HG03442 (cell line): ENCODE measurements at regions not wholly inside any gene's neighbourhood (a gene's known extent, or its start where the extent isn't known, plus 50 kb on each side); places are given as distances from the start of the nearest gene placed in this dataset.
A peak's percentile ranks its signal among the peaks of the same experiment; 100 is the strongest.

Experiments used
- ATAC-seq: cut with Tn5 transposase; IDR thresholded peaks from one replicate; pipeline ENCODE4 v1.9.1; 2021; ENCODE audit warnings: mild to moderate bottlenecking, moderate library complexity; ENCODE audit not compliant: unreplicated experiment

- ATAC-seq: peak; percentile 69
Measured at GRCh38 chr3:31002730-31003129, 108.3 kb upstream of the GADL1 start.

- ATAC-seq: peak; percentile 41
Measured at GRCh38 chr3:31004025-31004678, 109.7 kb upstream of the GADL1 start.

DNA sequence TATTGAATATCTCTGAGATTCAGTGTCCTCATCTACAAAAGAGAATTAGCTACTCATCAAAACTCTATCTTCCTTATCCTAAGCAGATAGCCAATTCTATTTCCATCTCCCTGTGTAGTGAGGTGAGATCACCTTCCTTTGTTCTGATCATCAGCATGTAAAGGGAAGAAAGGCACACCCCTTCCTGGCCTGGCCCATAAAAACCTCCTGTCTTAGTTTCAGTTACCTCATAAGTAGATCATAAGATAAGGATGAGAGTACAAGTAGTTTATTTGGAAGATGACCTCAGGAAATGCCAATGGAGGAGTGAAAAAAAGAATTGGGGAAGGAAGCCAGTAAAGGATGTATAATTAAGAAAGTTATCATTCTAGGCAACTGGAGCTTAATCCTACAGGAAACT is 114.5 kb upstream of the GADL1 start:
- no peak for ATAC-seq

GRCh38 chr3:31009881-31010280 is 115.4 kb upstream of the GADL1 start:
- no peak for ATAC-seq

DNA sequence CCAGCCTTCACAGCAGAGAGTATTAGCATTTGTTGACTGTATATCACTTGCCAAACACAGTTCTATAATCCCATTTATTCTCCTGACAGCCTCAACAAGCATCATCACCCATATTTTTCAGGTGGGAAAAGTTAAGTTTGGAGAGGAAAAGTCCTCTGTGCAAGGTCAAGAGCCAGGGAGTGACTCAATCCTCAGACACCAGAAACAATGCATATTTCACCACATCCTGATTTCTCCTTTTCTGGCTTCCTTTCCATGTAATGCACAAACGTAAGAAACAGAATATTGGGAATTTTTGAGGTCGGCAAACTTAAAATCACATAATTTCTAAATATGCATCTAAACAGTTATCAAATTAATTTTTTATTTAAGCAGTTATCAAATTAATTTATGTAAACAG is 116.0 kb upstream of the GADL1 start:
- no peak for ATAC-seq

- no peak for ATAC-seq
Measured at GRCh38 chr3:31011380-31011779, 116.9 kb upstream of the GADL1 start.

- ATAC-seq: no peak
Measured at GRCh38 chr3:31013090-31013489, 118.6 kb upstream of the GADL1 start.

DNA sequence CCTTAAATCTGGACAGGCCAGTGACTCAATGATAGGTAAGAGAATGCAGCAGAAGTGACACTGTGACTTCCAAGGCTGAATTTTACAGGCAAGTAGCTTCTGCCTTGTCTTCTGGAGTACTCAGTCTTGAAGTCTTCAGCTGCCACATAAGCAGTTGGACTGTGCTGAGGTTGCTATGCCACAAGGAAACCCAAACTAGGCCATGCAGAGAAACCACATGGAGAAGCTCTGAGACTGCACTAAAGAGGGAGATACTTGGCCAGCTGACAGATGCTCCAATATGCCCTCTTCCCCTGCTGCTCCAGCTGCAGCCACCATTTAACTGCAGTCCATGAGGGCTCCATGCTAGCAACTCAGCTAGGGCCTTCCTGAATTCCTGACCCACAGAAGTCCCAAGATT is 119.4 kb upstream of the GADL1 start:
- ATAC-seq: no peak

DNA sequence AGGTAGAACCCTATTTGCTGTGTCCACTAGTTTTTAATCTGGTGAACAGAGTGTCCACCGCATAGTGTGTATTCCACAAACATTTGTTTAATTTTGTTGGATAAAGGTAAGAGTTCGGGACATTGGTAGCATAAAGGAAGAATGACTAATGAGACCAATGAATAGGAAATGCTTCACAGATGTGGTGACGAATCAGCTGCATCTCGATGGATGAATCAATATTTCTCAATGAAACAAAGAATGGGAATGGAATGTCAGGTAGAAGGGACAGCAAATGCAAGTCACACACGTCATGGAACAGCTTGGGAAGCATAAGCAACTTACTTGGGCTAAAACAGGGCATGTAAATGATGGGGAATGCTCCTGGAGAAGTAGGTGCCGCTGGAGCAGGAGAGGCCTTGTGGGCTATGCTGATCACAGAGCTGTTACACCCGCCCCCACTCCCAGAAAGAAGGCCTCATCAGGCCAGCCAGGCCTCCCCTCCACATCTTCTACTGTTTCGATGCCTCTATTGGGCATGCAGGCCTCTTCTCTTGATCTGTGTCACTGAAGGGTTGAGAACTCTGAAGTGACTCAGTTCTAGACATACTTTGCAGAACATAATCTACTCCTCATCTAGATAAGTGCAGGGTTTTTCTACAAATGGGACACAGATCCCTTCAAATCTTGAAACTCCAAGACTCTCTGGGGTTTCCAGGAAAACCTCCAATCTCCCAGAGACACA is 120.0 kb upstream of the GADL1 start:
- ATAC-seq: no peak

GRCh38 chr3:31016196-31016595 is 121.7 kb upstream of the GADL1 start:
- no peak for ATAC-seq

DNA sequence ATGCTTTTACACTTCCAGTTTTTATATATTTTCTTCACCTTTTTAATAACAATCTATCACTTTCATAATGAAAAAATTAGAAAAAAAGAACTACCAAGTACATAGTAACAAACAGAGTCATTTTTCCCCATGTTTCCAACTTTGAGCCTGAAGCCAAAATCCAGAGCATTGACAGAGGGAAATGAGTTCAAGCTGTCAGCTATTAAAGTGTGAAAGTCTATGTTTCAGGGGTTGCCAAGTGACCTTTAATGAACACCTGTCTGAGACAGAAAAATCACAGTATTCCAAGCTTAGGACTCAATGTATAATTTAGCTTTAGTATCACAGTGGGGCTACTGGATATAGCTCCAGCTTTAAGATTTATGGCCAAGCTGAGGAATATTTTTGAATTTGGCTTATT is 128.3 kb upstream of the GADL1 start:
- no peak for ATAC-seq

GRCh38 chr3:31025541-31025940 is 131.1 kb upstream of the GADL1 start:
- ATAC-seq: no peak

- no peak for ATAC-seq
Measured at GRCh38 chr3:31027191-31027761, 132.8 kb upstream of the GADL1 start.

GRCh38 chr3:31027914-31028313 is 133.5 kb upstream of the GADL1 start:
- no peak for ATAC-seq

DNA sequence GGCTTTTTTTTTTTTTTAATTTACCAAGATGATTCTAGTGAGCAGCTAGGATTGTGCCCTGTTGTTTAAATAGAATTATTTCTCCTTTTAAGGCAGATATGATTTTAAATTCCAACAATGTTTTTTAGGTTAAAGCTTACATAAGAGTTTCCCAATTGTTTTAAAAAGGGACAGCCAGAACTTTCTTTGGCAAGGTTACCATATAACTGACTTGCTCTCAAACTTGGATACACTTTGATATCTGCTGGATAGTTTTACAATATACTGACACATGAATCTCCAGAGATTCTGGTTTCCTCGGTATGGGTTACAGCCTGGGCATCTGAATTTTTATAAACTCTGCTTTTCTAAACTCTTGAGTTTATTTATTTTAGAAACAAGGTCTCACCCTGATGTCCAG is 134.3 kb upstream of the GADL1 start:
- no peak for ATAC-seq

- no peak for ATAC-seq
Measured at GRCh38 chr3:31029706-31030105, 135.2 kb upstream of the GADL1 start.

DNA sequence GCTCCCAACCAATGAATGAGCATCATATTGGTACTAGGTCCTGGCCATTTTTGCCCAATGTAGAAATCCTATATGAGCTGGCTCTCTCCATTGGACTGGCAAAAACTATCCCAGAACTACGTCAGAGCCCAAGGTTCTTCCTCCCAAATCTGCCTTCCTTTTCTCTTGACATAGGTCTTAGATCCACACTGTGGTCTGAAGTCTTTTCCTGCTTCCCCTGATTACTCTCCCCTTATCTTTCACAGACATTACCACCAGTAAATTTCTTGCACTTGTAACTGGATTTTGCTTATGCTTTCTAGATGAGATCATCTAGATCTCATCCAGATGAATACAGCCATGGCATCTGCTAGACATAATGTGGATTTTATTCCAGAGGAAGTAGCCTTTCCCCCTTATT is 141.2 kb upstream of the GADL1 start:
- no peak for ATAC-seq

- no peak for ATAC-seq
Measured at GRCh38 chr3:31038086-31038739, 143.8 kb upstream of the GADL1 start.

DNA sequence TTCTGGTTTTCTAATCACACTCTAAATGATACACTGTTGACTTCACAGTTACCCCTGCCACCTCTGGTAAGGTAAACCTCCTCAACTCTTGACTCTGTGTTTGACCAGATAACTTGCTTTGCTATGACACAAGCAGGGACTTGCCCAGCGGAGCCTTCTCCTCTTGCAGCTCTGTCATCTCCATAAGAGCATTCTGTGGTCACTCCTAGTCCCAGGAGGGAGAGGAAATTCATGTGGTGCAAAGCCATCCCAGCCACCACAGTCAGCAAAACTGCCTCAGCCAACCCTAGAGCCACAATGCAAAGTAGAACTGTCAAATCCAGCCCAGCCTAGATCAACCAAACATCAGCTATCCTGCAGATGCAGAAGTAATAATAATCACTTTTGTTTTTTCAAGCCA is 144.7 kb upstream of the GADL1 start:
- no peak for ATAC-seq

GRCh38 chr3:31041161-31041978 is 146.9 kb upstream of the GADL1 start:
- ATAC-seq: no peak

DNA sequence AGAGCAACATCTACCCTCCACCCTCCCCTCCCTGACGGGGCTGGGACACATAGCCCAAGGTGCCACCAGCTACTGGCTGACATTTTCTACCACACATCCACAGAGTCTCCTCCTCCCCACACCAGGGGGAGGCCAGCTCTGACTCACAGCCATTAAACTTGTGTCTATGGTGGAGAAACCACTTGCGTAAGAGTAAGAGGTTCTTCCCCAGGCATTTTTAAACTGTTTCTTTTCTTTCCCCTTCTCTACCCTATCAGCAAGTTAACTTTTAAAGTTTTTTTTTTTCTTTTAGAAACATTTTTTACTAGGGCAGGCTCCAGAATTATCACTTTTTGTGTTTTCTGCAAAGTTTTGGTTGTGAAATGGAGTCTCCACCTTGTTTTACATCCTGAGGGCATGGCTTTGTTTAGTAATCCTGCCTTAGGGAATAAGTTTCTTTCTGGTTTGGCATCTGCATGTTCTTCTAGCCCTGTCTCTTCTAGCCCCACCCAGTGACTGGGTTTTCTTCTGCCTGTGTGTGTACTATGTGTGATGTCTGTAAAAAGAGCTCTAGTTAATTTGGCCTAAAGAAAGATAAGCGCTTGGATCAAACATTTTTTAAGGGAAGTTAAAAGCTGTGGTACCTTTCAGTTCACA is 148.8 kb upstream of the GADL1 start:
- no peak for ATAC-seq
